ENCODE measurements at regions not wholly inside any gene's neighbourhood (a gene's known extent, or its start where the extent isn't known, plus 50 kb on each side); places are given as distances from the start of the nearest gene placed in this dataset.

DNA sequence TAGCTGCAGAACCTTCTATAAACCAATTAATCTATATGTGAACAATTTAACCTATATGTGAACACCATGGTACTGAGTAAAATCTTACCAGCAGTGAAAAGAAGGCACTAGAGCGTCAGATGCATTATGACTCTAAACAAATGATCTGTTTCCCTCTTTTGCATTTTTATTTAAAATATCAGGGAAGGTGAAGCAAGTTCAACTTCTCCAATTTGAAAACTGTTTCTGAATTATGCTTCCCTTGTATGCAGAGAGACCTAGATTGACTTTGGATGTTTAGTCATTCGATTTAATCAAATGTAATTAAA is 80.9 kb downstream of the DAD1 start:
- in situ Hi-C loops (cut with MboI; ENCODE audit: low pct_unique_long_range_greater_than_20kb, low sequenced_read_pairs, unreplicated experiment), result no loop called here
- TF ChIP-seq, protein P1, sequence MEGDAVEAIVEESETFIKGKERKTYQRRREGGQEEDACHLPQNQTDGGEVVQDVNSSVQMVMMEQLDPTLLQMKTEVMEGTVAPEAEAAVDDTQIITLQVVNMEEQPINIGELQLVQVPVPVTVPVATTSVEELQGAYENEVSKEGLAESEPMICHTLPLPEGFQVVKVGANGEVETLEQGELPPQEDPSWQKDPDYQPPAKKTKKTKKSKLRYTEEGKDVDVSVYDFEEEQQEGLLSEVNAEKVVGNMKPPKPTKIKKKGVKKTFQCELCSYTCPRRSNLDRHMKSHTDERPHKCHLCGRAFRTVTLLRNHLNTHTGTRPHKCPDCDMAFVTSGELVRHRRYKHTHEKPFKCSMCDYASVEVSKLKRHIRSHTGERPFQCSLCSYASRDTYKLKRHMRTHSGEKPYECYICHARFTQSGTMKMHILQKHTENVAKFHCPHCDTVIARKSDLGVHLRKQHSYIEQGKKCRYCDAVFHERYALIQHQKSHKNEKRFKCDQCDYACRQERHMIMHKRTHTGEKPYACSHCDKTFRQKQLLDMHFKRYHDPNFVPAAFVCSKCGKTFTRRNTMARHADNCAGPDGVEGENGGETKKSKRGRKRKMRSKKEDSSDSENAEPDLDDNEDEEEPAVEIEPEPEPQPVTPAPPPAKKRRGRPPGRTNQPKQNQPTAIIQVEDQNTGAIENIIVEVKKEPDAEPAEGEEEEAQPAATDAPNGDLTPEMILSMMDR (IDR thresholded peaks at IDR 0.05; ENCODE audit: extremely low read depth, insufficient read depth, missing control alignments), result no peak
- DNase-seq (ENCODE audit: low spot score), result no peak

DNA sequence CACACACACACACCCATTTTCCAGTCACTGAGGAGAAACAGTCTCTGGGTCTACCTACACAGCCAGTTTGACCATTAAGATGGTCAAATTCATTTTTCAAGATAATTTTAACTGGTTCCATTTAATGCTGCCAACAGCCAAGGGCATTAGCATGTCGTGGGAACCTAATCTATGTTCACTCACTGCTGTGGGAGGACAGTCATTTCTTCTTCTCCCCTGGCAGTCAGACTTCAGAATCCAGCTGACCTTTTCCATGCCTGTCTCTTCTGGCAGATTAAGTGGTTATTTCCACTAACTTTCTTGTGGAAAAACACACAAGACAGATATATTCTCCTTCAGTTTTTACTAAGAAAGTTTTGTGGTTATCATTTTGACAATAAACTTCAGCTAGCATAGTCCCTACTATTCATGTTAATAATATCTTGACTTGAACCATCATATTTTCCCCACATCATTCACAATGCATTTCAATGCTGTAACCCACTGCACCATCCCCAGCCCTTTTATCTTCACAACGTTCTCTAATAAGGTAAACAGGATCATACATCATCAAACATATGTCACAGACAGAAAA is 82.2 kb downstream of the DAD1 start:
- TF ChIP-seq, protein P1 (IDR thresholded peaks at IDR 0.05; ENCODE audit: extremely low read depth, insufficient read depth, missing control alignments), result no peak
- no peak for DNase-seq (ENCODE audit: low spot score)
- in situ Hi-C loops (cut with MboI; ENCODE audit: low pct_unique_long_range_greater_than_20kb, low sequenced_read_pairs, unreplicated experiment), result no loop called here

DNA sequence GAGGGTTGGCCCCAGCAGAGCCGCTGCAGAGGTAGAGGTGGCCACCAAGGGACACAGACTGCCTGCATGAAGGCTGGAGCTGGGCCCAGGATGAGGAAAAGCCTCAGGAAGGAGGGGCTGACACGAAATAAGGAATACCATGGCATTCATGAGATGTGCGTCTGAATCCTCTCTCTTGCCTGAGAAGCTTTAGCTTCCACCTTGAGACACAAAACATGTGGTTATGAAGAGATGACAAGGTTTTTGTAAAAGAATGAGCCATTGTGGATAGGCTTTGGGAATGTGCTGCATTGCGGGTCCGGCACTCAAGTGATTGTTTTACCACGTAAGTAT is 82.7 kb downstream of the DAD1 start:
- TF ChIP-seq, protein P1 (IDR thresholded peaks at IDR 0.05; ENCODE audit: extremely low read depth, insufficient read depth, missing control alignments), result no peak

DNA sequence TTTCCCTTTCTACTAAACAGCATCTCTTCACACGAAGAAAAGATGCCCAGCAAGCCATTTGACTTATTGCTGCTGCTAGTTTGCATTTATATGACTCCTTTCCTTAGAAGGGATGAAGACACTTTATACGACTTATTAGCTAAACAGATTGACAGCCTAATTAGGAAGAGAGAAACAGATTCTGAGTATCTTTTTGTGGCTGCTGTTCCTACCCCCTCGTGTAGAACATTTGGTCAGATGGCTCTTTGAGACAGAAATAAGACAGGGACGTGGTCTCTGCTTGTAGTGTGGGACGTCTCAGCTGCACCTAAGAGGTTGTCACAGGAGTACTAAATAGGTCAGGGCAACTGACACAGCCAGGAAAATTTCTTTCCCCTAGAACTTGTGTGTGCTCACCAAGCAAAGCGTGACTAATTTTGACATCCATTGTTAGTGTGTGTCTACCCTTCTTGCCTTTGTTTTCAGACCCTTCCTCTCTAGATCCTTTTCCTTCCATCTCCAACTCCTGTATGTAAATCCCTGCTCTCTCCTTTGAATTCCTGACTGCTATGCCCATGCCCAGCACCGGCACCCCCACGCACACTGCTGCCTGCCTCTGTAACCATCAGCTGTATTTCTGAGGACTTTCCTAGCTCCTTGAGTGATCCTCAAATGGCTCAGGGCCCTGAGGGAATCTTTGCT is 83.2 kb downstream of the DAD1 start:
- TF ChIP-seq, protein P1 (IDR thresholded peaks at IDR 0.05; ENCODE audit: extremely low read depth, insufficient read depth, missing control alignments), result no peak
- peak; percentile 37 for DNase-seq (ENCODE audit: low spot score)
- in situ Hi-C loops (cut with MboI; ENCODE audit: low pct_unique_long_range_greater_than_20kb, low sequenced_read_pairs, unreplicated experiment), result no loop called here

More for the DNA sequence above, 82.7 kb downstream of the DAD1 start:
- no peak for DNase-seq (ENCODE audit: low spot score)
- in situ Hi-C loops (cut with MboI; ENCODE audit: low pct_unique_long_range_greater_than_20kb, low sequenced_read_pairs, unreplicated experiment), result no loop called here

DNA sequence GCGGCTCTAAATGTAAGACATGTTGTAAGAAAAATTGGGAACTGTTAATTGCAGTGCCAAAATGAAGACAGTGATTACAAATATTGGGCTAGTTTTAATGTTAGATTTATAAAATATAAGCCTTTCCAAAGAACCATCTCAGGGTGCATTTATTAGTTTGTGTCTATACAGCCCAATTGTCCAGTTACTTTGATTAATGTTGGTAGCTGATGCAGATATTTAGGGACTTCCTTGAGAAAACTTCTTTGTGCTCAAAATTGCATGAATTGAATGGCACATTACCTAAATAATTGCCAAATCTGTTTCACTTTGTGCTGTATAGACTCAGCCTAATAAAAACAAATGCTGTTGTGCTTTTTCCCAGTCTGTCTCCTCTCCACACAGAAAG is 83.7 kb downstream of the DAD1 start:
- TF ChIP-seq, protein P1 (IDR thresholded peaks at IDR 0.05; ENCODE audit: extremely low read depth, insufficient read depth, missing control alignments), result no peak
- in situ Hi-C loops (cut with MboI; ENCODE audit: low pct_unique_long_range_greater_than_20kb, low sequenced_read_pairs, unreplicated experiment), result no loop called here
- no peak for DNase-seq (ENCODE audit: low spot score)

DNA sequence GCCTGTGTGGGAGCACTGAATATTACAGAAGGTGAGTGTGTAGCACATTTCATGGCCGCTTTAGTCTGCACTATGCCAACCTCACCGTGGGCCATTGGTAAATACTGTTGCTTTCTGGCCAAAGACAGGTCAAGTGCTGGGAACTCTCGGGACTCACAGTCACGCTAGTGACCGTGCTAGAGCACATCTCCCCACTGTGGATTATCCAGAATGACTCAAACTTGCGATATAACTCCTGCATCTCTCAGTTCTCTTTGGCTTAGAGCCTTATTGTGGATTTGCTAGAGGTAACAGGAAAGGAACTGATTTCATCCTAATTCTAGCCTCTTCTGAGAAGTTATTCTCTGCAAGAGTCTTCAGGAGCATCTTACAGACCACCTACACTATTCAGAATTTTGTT is 86.5 kb downstream of the DAD1 start:
- in situ Hi-C loops (cut with MboI; ENCODE audit: low pct_unique_long_range_greater_than_20kb, low sequenced_read_pairs, unreplicated experiment), result no loop called here
- TF ChIP-seq, protein P1 (IDR thresholded peaks at IDR 0.05; ENCODE audit: extremely low read depth, insufficient read depth, missing control alignments), result no peak

More for the DNA sequence above, 86.5 kb downstream of the DAD1 start:
- no peak for DNase-seq (ENCODE audit: low spot score)

Measured in GM13977 (cell line).